SK-N-SH (cell line): ENCODE measurements at regions not wholly inside any gene's neighbourhood (a gene's known extent, or its start where the extent isn't known, plus 50 kb on each side); places are given as distances from the start of the nearest gene placed in this dataset.

Source experiments
- CTCF ChIP-seq: fragments of 200-600 bp; sonication (generic); IDR thresholded peaks from 2 replicates; pipeline ENCODE4 v1.6.1; 2017; ENCODE audit warnings: antibody characterized with exemption, mild to moderate bottlenecking, moderate library complexity
- GATA2 ChIP-seq: sonication (generic); formaldehyde crosslinking; IDR thresholded peaks from 2 replicates; pipeline ENCODE4 v1.5.0; 2020; ENCODE audit warnings: mild to moderate bottlenecking, missing genetic modification reagents
- NFIC ChIP-seq: IDR thresholded peaks from 2 replicates; pipeline ENCODE4 v1.4.0; 2012; ENCODE audit warnings: borderline replicate concordance
- SMC3 ChIP-seq: IDR thresholded peaks from 2 replicates; pipeline ENCODE4 v1.6.1; 2012; ENCODE audit warnings: low read depth, low read length, improper control_type of control experiment
- TF ChIP-seq, protein P1 (sequence below): IDR thresholded peaks from 2 replicates; pipeline ENCODE4 v1.4.0; 2012; ENCODE audit warnings: low read depth

DNA sequence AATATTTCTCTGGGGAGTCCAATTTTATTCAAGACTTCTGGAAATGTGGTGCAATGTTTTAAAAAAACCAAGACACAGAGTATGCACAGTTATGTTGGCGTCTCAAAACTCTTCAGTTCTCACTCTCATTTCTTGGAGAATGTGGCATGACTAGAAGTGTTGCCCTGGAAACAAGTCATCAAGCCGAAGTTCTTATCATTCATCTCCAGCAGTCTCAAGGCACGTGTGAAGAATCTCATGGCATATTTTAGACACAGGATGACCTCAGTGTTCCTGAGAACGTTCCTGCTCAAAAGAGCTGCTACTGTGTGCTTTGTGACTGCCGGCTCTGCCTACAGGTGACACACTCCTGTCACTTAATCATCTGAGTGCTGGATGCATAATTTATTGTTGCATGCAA, 147.4 kb upstream of the IRX4 start:
- TF ChIP-seq CTCF = no peak
- TF ChIP-seq, protein P1, sequence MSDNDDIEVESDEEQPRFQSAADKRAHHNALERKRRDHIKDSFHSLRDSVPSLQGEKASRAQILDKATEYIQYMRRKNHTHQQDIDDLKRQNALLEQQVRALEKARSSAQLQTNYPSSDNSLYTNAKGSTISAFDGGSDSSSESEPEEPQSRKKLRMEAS = no peak
- no peak for TF ChIP-seq GATA2 (CRISPR knock-in tag)
- no peak for TF ChIP-seq SMC3
- no peak for TF ChIP-seq NFIC
